ENCODE measurements at regions not wholly inside any gene's neighbourhood (a gene's known extent, or its start where the extent isn't known, plus 50 kb on each side); places are given as distances from the start of the nearest gene placed in this dataset.

DNA sequence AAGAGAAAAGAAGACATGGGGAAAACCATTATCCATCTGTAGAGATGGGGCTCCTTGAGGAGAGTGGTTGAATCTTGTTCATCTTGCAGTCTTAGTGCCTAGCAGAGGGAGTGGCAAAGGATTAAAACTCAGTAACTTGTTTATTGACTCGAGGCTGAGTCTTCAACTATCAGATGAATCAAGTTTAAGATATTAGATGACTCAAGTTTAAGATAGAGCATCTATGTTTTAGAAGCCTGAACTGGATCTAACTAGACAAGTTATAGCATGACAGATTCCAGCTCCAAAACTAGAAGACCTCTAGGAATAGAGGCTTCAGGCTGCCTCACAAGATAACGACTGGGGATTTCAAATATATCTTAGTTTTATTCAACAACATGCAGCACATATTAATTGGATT is 2277.2 kb upstream of the WWC1 start:
- TF ChIP-seq, protein P1, sequence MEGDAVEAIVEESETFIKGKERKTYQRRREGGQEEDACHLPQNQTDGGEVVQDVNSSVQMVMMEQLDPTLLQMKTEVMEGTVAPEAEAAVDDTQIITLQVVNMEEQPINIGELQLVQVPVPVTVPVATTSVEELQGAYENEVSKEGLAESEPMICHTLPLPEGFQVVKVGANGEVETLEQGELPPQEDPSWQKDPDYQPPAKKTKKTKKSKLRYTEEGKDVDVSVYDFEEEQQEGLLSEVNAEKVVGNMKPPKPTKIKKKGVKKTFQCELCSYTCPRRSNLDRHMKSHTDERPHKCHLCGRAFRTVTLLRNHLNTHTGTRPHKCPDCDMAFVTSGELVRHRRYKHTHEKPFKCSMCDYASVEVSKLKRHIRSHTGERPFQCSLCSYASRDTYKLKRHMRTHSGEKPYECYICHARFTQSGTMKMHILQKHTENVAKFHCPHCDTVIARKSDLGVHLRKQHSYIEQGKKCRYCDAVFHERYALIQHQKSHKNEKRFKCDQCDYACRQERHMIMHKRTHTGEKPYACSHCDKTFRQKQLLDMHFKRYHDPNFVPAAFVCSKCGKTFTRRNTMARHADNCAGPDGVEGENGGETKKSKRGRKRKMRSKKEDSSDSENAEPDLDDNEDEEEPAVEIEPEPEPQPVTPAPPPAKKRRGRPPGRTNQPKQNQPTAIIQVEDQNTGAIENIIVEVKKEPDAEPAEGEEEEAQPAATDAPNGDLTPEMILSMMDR (IDR thresholded peaks at IDR 0.05 in 4 of 5, conservative IDR thresholded peaks at IDR 0.05 in 1 of 5), result no peak
- TF ChIP-seq POLR2A (IDR thresholded peaks at IDR 0.05), result no peak

Data from gastrocnemius medialis (tissue), 4 donors.